AG09309 (cell line): ENCODE measurements at regions not wholly inside any gene's neighbourhood (a gene's known extent, or its start where the extent isn't known, plus 50 kb on each side); places are given as distances from the start of the nearest gene placed in this dataset.

Source experiments
- DNase-seq: peaks from one replicate; pipeline ENCODE4 v3.0.0-alpha.2; 2010; ENCODE audit warnings: low read depth
- H3K4me3 ChIP-seq: 2 replicates; pipeline ENCODE4 v1.5.1; 2011; ENCODE audit warnings: mild to moderate bottlenecking, low read depth, low read length, moderate library complexity; ENCODE audit not compliant: control insufficient read depth
- CTCF ChIP-seq: IDR thresholded peaks from 2 replicates; pipeline ENCODE4 v1.5.1; 2011; ENCODE audit warnings: mild to moderate bottlenecking, low read depth, low read length, inconsistent platforms; ENCODE audit not compliant: insufficient read depth, control insufficient read depth; ENCODE audit errors: missing control alignments

GRCh38 chr2:20534913-20535801 lies 88.3 kb downstream of the RHOB start:
- DNase-seq: no peak
- TF ChIP-seq CTCF: no peak
- no peak overlapping the region for H3K4me3 ChIP-seq

GRCh38 chr2:20536619-20537422 lies 89.9 kb downstream of the RHOB start:
- TF ChIP-seq CTCF: no peak
- H3K4me3 ChIP-seq: no peak overlapping the region

GRCh38 chr2:20537423-20538307 lies 90.8 kb downstream of the RHOB start:
- DNase-seq: no peak
- H3K4me3 ChIP-seq: no peak overlapping the region
- no peak for TF ChIP-seq CTCF

More at GRCh38 chr2:20536619-20537422, 89.9 kb downstream of the RHOB start:
- DNase-seq: no peak

GRCh38 chr2:20538308-20539132 lies 91.6 kb downstream of the RHOB start:
- no peak for DNase-seq
- no peak for TF ChIP-seq CTCF

GRCh38 chr2:20539133-20539719 lies 92.4 kb downstream of the RHOB start:
- DNase-seq: no peak
- no peak for TF ChIP-seq CTCF
- H3K4me3 ChIP-seq: no peak overlapping the region

More at GRCh38 chr2:20538308-20539132, 91.6 kb downstream of the RHOB start:
- no peak overlapping the region for H3K4me3 ChIP-seq
